HepG2 (cell line): ENCODE measurements at regions not wholly inside any gene's neighbourhood (a gene's known extent, or its start where the extent isn't known, plus 50 kb on each side); places are given as distances from the start of the nearest gene placed in this dataset.

Experiments
- CBFB ChIP-seq: sonication (generic); formaldehyde crosslinking; IDR thresholded peaks from 2 replicates; pipeline ENCODE4 v1.4.0; 2020; ENCODE audit warnings: missing genetic modification reagents
- CBX1 ChIP-seq: IDR thresholded peaks from one replicate; pipeline ENCODE4 v1.6.1; 2016; ENCODE audit warnings: antibody characterized with exemption, low read depth
- CEBPZ ChIP-seq: IDR thresholded peaks from 2 replicates; pipeline ENCODE4 v1.6.1; 2012; ENCODE audit warnings: low read length, improper control_type of control experiment
- GATA4 ChIP-seq: sonication (generic); IDR thresholded peaks from 2 replicates; pipeline ENCODE4 v1.6.1; 2016; ENCODE audit warnings: antibody characterized with exemption, low read depth, borderline replicate concordance
- HDAC6 ChIP-seq: fragments of 200-600 bp; sonication (generic); IDR thresholded peaks from 2 replicates; pipeline ENCODE4 v1.7.0; 2017; ENCODE audit warnings: mild to moderate bottlenecking, antibody characterized with exemption, low read length, low read depth
- HMG20A ChIP-seq: IDR thresholded peaks from 2 replicates; pipeline ENCODE4 v1.6.1; 2016; ENCODE audit warnings: borderline replicate concordance
- MATR3 ChIP-seq: sonication (generic); formaldehyde crosslinking; IDR thresholded peaks from 2 replicates; pipeline ENCODE4 v1.4.0; 2020; ENCODE audit warnings: missing genetic modification reagents
- NRL ChIP-seq: sonication (generic); formaldehyde crosslinking; IDR thresholded peaks from 2 replicates; pipeline ENCODE4 v1.5.0; 2020; ENCODE audit warnings: missing genetic modification reagents, mild to moderate bottlenecking, moderate library complexity, borderline replicate concordance
- POLR2A ChIP-seq, 2 experiments: IDR thresholded peaks; 2 replicates each; pipeline ENCODE4 v1.6.1; 2011; ENCODE audit warnings: low read depth in 2 of 2, low read length in 2 of 2, mild to moderate bottlenecking in 1 of 2, moderate library complexity in 1 of 2; ENCODE audit not compliant: insufficient read depth in 1 of 2
- SCMH1 ChIP-seq: sonication (generic); formaldehyde crosslinking; IDR thresholded peaks from 2 replicates; pipeline ENCODE4 v1.9.0; 2021; ENCODE audit warnings: missing genetic modification reagents, mild to moderate bottlenecking, borderline replicate concordance
- SNAPC5 ChIP-seq: sonication (generic); formaldehyde crosslinking; IDR thresholded peaks from 2 replicates; pipeline ENCODE4 v1.8.1; 2023; ENCODE audit warnings: mild to moderate bottlenecking, missing genetic modification reagents, borderline replicate concordance
- TBX3 ChIP-seq: fragments of 450-650 bp; IDR thresholded peaks from 2 replicates; pipeline ENCODE4 v1.6.1; 2017; ENCODE audit warnings: antibody characterized with exemption, mild to moderate bottlenecking, inconsistent platforms, borderline replicate concordance
- TERF1 ChIP-seq: sonication (generic); formaldehyde crosslinking; IDR thresholded peaks from 2 replicates; pipeline ENCODE4 v1.8.0; 2022; ENCODE audit warnings: mild to moderate bottlenecking, missing genetic modification reagents, moderate library complexity
- THAP7 ChIP-seq: sonication (generic); formaldehyde crosslinking; IDR thresholded peaks from 2 replicates; pipeline ENCODE4 v1.8.1; 2023; ENCODE audit warnings: mild to moderate bottlenecking, missing genetic modification reagents
- ZFAT ChIP-seq: sonication (generic); formaldehyde crosslinking; conservative IDR thresholded peaks from 2 replicates; pipeline ENCODE4 v1.8.1; 2023; ENCODE audit warnings: missing genetic modification reagents, inconsistent platforms
- ZNF143 ChIP-seq: sonication (generic); formaldehyde crosslinking; IDR thresholded peaks from 2 replicates; pipeline ENCODE4 v1.4.0; 2020; ENCODE audit warnings: missing genetic modification reagents
- ZNF207 ChIP-seq: fragments of 450-650 bp; IDR thresholded peaks from 2 replicates; pipeline ENCODE4 v1.6.1; 2016; ENCODE audit warnings: antibody characterized with exemption, borderline replicate concordance
- ZNF232 ChIP-seq: sonication (generic); formaldehyde crosslinking; IDR thresholded peaks from 2 replicates; pipeline ENCODE4 v1.4.0; 2020; ENCODE audit warnings: missing genetic modification reagents, borderline replicate concordance
- ZNF253 ChIP-seq: sonication (generic); formaldehyde crosslinking; IDR thresholded peaks from 2 replicates; pipeline ENCODE4 v1.8.0; 2022; ENCODE audit warnings: mild to moderate bottlenecking, missing genetic modification reagents, borderline replicate concordance
- ZNF264 ChIP-seq: sonication (generic); formaldehyde crosslinking; IDR thresholded peaks from 2 replicates; pipeline ENCODE4 v1.4.0; 2020; ENCODE audit warnings: missing genetic modification reagents
- ZNF292 ChIP-seq: sonication (generic); formaldehyde crosslinking; IDR thresholded peaks from 2 replicates; pipeline ENCODE4 v1.8.1; 2022; ENCODE audit warnings: mild to moderate bottlenecking, low read depth, missing genetic modification reagents, borderline replicate concordance
- ZNF563 ChIP-seq: sonication (generic); formaldehyde crosslinking; IDR thresholded peaks from 2 replicates; pipeline ENCODE4 v1.8.0; 2022; ENCODE audit warnings: mild to moderate bottlenecking, moderate library complexity, missing genetic modification reagents
- ZNF572 ChIP-seq: sonication (generic); formaldehyde crosslinking; IDR thresholded peaks from 2 replicates; pipeline ENCODE4 v1.5.1; 2020; ENCODE audit warnings: mild to moderate bottlenecking, missing genetic modification reagents
- ZNF761 ChIP-seq: sonication (generic); formaldehyde crosslinking; conservative IDR thresholded peaks from 2 replicates; pipeline ENCODE4 v1.4.0; 2020; ENCODE audit warnings: mild to moderate bottlenecking, missing genetic modification reagents
- ZNF776 ChIP-seq: sonication (generic); formaldehyde crosslinking; IDR thresholded peaks from 2 replicates; pipeline ENCODE4 v1.4.0; 2020; ENCODE audit warnings: mild to moderate bottlenecking, missing genetic modification reagents
- ZSCAN22 ChIP-seq: sonication (generic); formaldehyde crosslinking; IDR thresholded peaks from 2 replicates; pipeline ENCODE4 v1.4.0; 2020; ENCODE audit warnings: mild to moderate bottlenecking, missing genetic modification reagents

DNA sequence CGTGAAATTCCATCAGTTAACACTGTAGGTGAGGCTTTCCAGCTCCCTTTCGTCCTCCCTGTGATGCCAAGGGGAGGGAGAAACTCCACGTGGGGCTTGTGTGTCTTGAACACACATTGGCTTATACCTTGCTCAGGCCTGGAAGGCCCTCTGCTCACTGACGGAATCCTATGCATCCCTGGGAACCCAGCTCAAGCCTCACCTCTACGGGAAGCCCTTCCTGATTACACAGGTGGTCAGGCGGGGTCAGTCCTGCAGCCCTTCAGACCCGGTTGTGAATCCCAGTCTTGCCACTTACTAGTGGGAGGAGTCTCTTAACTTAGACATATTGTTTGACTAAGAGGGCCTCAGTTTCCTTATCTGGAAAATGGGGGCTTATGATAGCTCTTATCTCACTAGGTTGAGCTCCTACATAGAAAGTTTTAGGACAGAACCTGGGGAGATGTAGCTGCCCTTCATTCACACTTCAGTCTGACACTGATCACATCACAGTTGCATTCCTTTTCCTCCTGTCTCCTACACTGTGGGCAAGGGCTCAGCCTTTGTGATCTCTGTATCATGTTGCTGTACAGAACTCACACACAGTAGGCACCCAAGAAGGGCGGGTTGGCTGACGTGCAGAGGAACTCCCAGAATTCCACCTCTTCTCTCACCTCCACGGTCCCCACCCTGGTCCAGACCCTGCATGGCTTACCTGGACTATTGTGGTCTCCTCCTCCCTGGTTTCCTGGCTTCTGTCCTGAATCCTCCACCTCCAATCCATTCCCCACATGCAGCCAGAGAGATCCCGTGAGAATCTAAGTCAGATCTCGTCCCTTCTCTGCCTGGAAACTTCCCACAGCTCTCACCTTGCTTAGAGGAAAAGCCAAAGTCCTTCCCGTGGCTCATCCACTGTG, 129.6 kb downstream of the CEBPB start (continued):
- TF ChIP-seq TERF1 (CRISPR knock-in tag) = no peak; the same call in 1 of the 2 replicates
- TF ChIP-seq THAP7 = 0 out of 2 replicates have a peak, but pooled peaks have one; percentile 31
- TF ChIP-seq POLR2A (IDR thresholded peaks at IDR 0.05; ENCODE audit: insufficient read depth in 1 of 2, low read depth in 2 of 2, low read length in 2 of 2) = no peak; a peak in 1 of 4 replicates
- TF ChIP-seq SNAPC5 = no peak
- no peak for TF ChIP-seq MATR3 (CRISPR knock-in tag)
- no peak for TF ChIP-seq ZFAT (CRISPR knock-in tag)
- TF ChIP-seq GATA4 = no peak
- TF ChIP-seq CBFB (CRISPR knock-in tag) = no peak
- TF ChIP-seq ZNF264 (CRISPR knock-in tag) = no peak
- TF ChIP-seq ZSCAN22 (CRISPR knock-in tag) = no peak
- no peak for TF ChIP-seq CEBPZ
- no peak for TF ChIP-seq SCMH1
- TF ChIP-seq ZNF253 (CRISPR knock-in tag) = peak; percentile 70; the same call in 1 of the 2 replicates
- no peak for TF ChIP-seq ZNF761 (CRISPR knock-in tag)
- no peak for TF ChIP-seq HDAC6
- no peak for TF ChIP-seq HMG20A (CRISPR knock-in tag)
- TF ChIP-seq CBX1 = no peak
- no peak for TF ChIP-seq ZNF572 (CRISPR knock-in tag)
- TF ChIP-seq ZNF563 (CRISPR knock-in tag) = no peak
- no peak for TF ChIP-seq TBX3
- no peak for TF ChIP-seq ZNF292 (CRISPR knock-in tag)
- TF ChIP-seq ZNF776 (CRISPR knock-in tag) = 0 out of 2 replicates have a peak, but pooled peaks have one; percentile 1
- no peak; the same call in 1 of the 2 replicates for TF ChIP-seq ZNF143 (CRISPR knock-in tag)
- no peak; the same call in 1 of the 2 replicates for TF ChIP-seq ZNF232 (CRISPR knock-in tag)
- TF ChIP-seq NRL (CRISPR knock-in tag) = no peak
- no peak for TF ChIP-seq ZNF207
